ENCODE measurements at regions not wholly inside any gene's neighbourhood (a gene's known extent, or its start where the extent isn't known, plus 50 kb on each side); places are given as distances from the start of the nearest gene placed in this dataset.

GRCh38 chr15:25054943-25055342 lies 100.2 kb downstream of the SNRPN start:
- ChIA-PET CTCF (no interaction called here), POLR2A (no interaction called here)
- no peak overlapping the region for H3K27ac ChIP-seq (ENCODE audit: low read depth, low read length)
- no peaks in the 10 kb centered on the region for H3K27me3 ChIP-seq (ENCODE audit: control insufficient read depth, insufficient read depth, low read length)
- peaks cover 100% of the 10 kb centered on the region for H3K9me3 ChIP-seq (ENCODE audit: control insufficient read depth, insufficient read depth, low read length)
- DNase-seq (ENCODE audit: low read depth, low spot score), result no peak
- TF ChIP-seq, protein P1, sequence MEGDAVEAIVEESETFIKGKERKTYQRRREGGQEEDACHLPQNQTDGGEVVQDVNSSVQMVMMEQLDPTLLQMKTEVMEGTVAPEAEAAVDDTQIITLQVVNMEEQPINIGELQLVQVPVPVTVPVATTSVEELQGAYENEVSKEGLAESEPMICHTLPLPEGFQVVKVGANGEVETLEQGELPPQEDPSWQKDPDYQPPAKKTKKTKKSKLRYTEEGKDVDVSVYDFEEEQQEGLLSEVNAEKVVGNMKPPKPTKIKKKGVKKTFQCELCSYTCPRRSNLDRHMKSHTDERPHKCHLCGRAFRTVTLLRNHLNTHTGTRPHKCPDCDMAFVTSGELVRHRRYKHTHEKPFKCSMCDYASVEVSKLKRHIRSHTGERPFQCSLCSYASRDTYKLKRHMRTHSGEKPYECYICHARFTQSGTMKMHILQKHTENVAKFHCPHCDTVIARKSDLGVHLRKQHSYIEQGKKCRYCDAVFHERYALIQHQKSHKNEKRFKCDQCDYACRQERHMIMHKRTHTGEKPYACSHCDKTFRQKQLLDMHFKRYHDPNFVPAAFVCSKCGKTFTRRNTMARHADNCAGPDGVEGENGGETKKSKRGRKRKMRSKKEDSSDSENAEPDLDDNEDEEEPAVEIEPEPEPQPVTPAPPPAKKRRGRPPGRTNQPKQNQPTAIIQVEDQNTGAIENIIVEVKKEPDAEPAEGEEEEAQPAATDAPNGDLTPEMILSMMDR (IDR thresholded peaks at IDR 0.05; ENCODE audit: low read depth, low read length), result no peak
- no peak overlapping the region for H3K4me3 ChIP-seq (ENCODE audit: low read depth, low read length)

DNA sequence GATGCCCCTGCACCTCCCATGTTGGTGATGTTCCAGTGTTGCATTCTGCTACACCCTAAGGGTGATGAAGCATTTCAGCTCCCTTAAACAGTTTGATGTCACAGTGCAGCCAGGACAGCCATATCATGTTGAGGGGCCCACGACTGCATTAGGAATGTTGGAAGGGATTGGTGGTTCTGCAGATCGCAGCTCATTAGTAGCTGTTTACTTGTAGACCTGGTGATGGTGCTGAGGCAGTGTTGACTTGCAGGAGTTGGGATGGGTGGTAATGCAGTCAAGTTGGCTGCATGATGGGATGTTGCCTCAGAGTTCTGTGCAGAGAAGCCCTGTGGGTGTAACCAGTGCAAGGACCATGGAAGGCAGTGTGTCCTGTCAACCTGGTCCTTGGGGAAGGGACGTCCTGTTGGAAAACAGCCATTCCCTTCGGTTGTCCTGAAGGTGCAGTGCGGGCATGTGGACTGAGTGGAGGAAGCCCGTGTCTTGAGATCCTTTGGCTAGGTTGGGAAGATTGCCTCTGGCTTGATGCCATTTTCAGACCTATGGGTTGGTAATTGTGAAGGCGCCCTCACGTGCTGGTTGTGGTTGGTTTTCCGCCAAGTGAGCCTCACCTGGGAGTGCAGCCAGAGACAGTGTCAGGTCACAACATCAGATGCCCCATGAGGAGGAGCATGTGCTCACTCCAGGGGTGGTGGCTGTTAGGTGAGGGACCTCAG lies 100.7 kb downstream of the SNRPN start:
- ChIA-PET CTCF (no interaction called here), POLR2A (no interaction called here)
- no peak overlapping the region for H3K4me3 ChIP-seq (ENCODE audit: low read depth, low read length)
- TF ChIP-seq, protein P1 (IDR thresholded peaks at IDR 0.05; ENCODE audit: low read depth, low read length), result no peak
- DNase-seq (ENCODE audit: low read depth, low spot score), result no peak
- no peaks in the 10 kb centered on the region for H3K27me3 ChIP-seq (ENCODE audit: control insufficient read depth, insufficient read depth, low read length)
- peaks cover 100% of the 10 kb centered on the region for H3K9me3 ChIP-seq (ENCODE audit: control insufficient read depth, insufficient read depth, low read length)
- no peak overlapping the region for H3K27ac ChIP-seq (ENCODE audit: low read depth, low read length)

DNA sequence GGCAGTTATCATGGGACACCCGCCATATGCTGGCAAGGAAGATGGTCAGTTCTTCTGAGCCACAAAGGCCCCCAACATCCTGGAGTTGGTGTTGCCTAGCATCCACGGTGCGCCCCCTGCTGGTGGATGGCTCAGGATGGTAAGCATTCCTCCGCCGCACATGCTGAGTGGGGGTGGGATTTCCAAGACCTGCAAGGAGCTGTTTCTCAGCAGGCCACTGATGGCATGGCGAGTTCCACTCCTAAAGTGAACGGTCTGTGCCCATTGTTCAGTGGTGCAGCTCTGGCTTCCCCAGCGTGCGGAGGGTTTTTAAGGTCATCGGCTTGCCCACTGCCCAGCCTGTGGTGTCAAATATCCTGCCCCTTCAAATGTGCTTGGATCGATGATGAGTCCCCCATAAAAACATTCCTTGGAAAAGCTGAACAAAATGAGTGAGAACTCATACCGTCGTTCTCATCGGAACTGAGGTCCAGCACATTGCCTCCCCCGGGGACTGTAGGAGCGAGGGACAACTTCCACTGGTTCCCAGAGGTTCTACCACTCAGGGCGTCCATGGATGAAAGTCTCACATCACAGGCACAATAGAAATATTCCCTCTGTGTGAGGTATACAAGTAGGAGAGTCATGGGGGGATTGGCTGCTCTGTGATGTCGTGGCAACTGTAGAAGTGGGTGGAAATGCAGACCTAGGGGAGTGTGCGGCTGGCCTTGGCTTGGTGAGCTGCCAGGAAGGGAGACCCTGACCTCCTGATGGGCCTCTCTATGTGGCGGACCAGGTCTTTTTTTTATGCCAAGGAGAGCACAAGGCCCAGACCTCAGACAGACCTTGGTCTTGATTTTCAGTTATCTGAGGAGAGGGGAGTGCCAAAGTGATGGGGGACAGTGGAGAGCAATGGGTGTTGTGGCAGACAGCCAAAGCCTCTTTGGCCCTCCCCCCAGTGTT lies 102.0 kb downstream of the SNRPN start:
- TF ChIP-seq, protein P1 (IDR thresholded peaks at IDR 0.05; ENCODE audit: low read depth, low read length), result peak; percentile 21; the same call in 1 of the 2 replicates
- Histone ChIP-seq H3K4me3 (ENCODE audit: low read depth, low read length) (no peak overlapping the region), H3K9me3 (ENCODE audit: control insufficient read depth, insufficient read depth, low read length) (peaks cover 100% of the 10 kb centered on the region), H3K27ac (ENCODE audit: low read depth, low read length) (no peak overlapping the region), H3K27me3 (ENCODE audit: control insufficient read depth, insufficient read depth, low read length) (no peaks in the 10 kb centered on the region)
- ChIA-PET CTCF (no interaction called here), POLR2A (no interaction called here)
- DNase-seq (ENCODE audit: low read depth, low spot score), result no peak

DNA sequence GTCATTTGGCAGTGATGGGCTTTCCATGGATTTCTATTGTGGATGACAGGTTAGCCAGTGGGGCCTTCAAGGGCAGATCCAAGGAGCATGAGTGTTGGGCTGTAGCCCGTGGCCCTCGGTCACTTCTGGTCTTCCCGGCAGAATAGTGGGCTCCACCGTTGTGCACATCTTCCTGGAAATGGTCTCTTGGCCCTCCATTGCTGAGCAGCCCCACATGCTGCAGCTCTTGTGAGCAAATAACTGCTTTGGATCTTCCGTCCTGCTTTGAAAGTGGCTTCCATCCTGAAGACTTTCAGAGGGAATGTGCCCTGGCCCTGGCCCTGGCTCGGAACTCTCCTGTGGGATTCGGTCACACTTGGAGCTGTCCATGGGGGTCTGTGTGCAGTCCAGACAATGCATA lies 102.8 kb downstream of the SNRPN start:
- Histone ChIP-seq H3K27ac (ENCODE audit: low read depth, low read length) (no peak overlapping the region), H3K27me3 (ENCODE audit: control insufficient read depth, insufficient read depth, low read length) (no peaks in the 10 kb centered on the region), H3K9me3 (ENCODE audit: control insufficient read depth, insufficient read depth, low read length) (peaks cover 100% of the 10 kb centered on the region), H3K4me3 (ENCODE audit: low read depth, low read length) (no peak overlapping the region)
- no peak for DNase-seq (ENCODE audit: low read depth, low spot score)
- ChIA-PET POLR2A (no interaction called here), CTCF (interaction anchor here (0.7 kb wide), 1 partner anchor 42 kb away, joined by 3 read pairs; no protein-coding TSS in a partner anchor)
- TF ChIP-seq, protein P1 (IDR thresholded peaks at IDR 0.05; ENCODE audit: low read depth, low read length), result no peak
